T-cell (primary cell): ENCODE measurements at regions not wholly inside any gene's neighbourhood (a gene's known extent, or its start where the extent isn't known, plus 50 kb on each side); places are given as distances from the start of the nearest gene placed in this dataset.

Source experiments
- ATAC-seq, 4 experiments: fragments of 200-7000 bp in 3 of 4; fragments of 150-1000 bp in 1 of 4; cut with Tn5 transposase; replicated peaks in 1 of 4; 1 replicate in 3 of 4; 2 replicates in 1 of 4; pipeline ENCODE4 v1.10.0; 2021; ENCODE audit warnings: moderate library complexity in 3 of 4, mild to moderate bottlenecking in 2 of 4, moderate number of reproducible peaks in 1 of 4
- CTCF ChIA-PET, 2 donors: fragments of 300-600 bp; sonication (Branson Sonifier 250); formaldehyde crosslinking; loops; one replicate each; lab custom pipeline; 2022; ENCODE audit warnings: antibody characterized with exemption in 2 of 2; lab: Charles Lee
- POLR2A ChIA-PET, 2 donors: fragments of 300-600 bp; sonication (Branson Sonifier 250); formaldehyde crosslinking; loops; one replicate each; lab custom pipeline; 2022; ENCODE audit warnings: antibody characterized with exemption in 2 of 2; lab: Charles Lee
- DNase-seq, 35 experiments: peaks; one replicate each; pipeline versions ENCODE4 v3.0.0 to v3.0.0-alpha.2; 2013 to 2023
- H3K27ac ChIP-seq: one replicate; pipeline ENCODE4 v1.5.1; 2013; ENCODE audit warnings: low read length
- H3K27me3 ChIP-seq, 2 experiments: replicated peaks in 1 of 2; 1 replicate in 1 of 2; 2 replicates in 1 of 2; pipeline versions ENCODE4 v1.6.1 to v1.7.0; 2013; ENCODE audit warnings: low read length in 1 of 2, mixed read lengths in 1 of 2; ENCODE audit not compliant: control insufficient read depth in 2 of 2, insufficient read depth in 2 of 2; ENCODE audit errors: extremely low read depth in 1 of 2
- H3K36me3 ChIP-seq, 2 donors: 1 replicate in 1 of 2; 2 replicates in 1 of 2; pipeline versions ENCODE4 v1.6.1 to v1.7.0; 2013; ENCODE audit warnings: low read length in 1 of 2; ENCODE audit not compliant: control insufficient read depth in 2 of 2, insufficient read depth in 1 of 2; ENCODE audit errors: extremely low read depth in 1 of 2
- H3K4me1 ChIP-seq, 2 experiments: 1 replicate in 1 of 2; 2 replicates in 1 of 2; pipeline versions ENCODE4 v1.6.1 to v1.7.0; 2013; ENCODE audit warnings: low read length in 2 of 2, mixed read lengths in 1 of 2; ENCODE audit not compliant: insufficient read depth in 2 of 2, control insufficient read depth in 1 of 2; ENCODE audit errors: extremely low read depth in 1 of 2
- H3K4me3 ChIP-seq, 2 donors: 1 replicate in 1 of 2; 2 replicates in 1 of 2; pipeline versions ENCODE4 v1.5.1 to v1.7.0; 2013; ENCODE audit warnings: mild to moderate bottlenecking in 2 of 2, low read length in 1 of 2, moderate library complexity in 1 of 2; ENCODE audit not compliant: control insufficient read depth in 1 of 2; ENCODE audit errors: extremely low read depth in 1 of 2
- H3K9me3 ChIP-seq: 2 replicates; pipeline ENCODE4 v1.7.0; 2013
- H3K27ac Mint-ChIP-seq, 2 donors: one replicate each; pipeline ENCODE4 v1.8.0; 2020 to 2021; ENCODE audit warnings: mild to moderate bottlenecking in 2 of 2, mixed read lengths in 2 of 2
- H3K27me3 Mint-ChIP-seq, 2 donors: one replicate each; pipeline ENCODE4 v1.8.0; 2021 to 2022; ENCODE audit warnings: mixed read lengths in 2 of 2
- H3K36me3 Mint-ChIP-seq: one replicate; pipeline ENCODE4 v1.8.0; 2021; ENCODE audit warnings: mixed read lengths
- H3K4me1 Mint-ChIP-seq, 3 donors: one replicate each; pipeline ENCODE4 v1.8.0; 2020 to 2022; ENCODE audit warnings: mixed read lengths in 3 of 3, mild to moderate bottlenecking in 1 of 3
- H3K4me3 Mint-ChIP-seq, 3 donors: one replicate each; pipeline ENCODE4 v1.8.0; 2020 to 2022; ENCODE audit warnings: mild to moderate bottlenecking in 3 of 3, mixed read lengths in 3 of 3, moderate library complexity in 3 of 3
- H3K9me3 Mint-ChIP-seq, 3 donors: one replicate each; pipeline ENCODE4 v1.8.0; 2020 to 2022; ENCODE audit warnings: mixed read lengths in 3 of 3
- WGBS: methylation state at CpG from one replicate; pipeline ENCODE4 v1.1.5; 2013; ENCODE audit warnings: missing lambda C conversion rate; ENCODE audit not compliant: insufficient coverage; 5-methylcytosine and 5-hydroxymethylcytosine counted together

- Mint-ChIP-seq H3K4me3 (no peak overlapping the region), H3K27me3 (peaks cover 4 to 6% of the 10 kb centered on the region in 2 donors), H3K4me1 (no peaks in the 10 kb centered on the region), H3K9me3 (no peaks in the 10 kb centered on the region), H3K27ac (no peak overlapping the region), H3K36me3 (no peaks in the 10 kb centered on the region)
- CTCF ChIA-PET, result no interaction called here
- no peaks in the 10 kb centered on the region for H3K36me3 ChIP-seq
- whole genome bisulfite sequencing, result 88% methylated on average over 1 of the region's 3 CpGs
- no peaks in the 10 kb centered on the region for H3K9me3 ChIP-seq
- H3K4me1 ChIP-seq, result no peaks in the 10 kb centered on the region
- POLR2A ChIA-PET, result no interaction called here
- ATAC-seq (no peak), DNase-seq (no peak)
- peaks cover 0 to 4% of the 10 kb centered on the region in 2 experiments for H3K27me3 ChIP-seq
- no peak overlapping the region for H3K27ac ChIP-seq
- no peak overlapping the region for H3K4me3 ChIP-seq
Measured at GRCh38 chr21:15203740-15204139, 138.9 kb upstream of the NRIP1 start.

- H3K4me1 Mint-ChIP-seq, result no peaks in the 10 kb centered on the region
- Histone ChIP-seq H3K4me1 (no peaks in the 10 kb centered on the region), H3K36me3 (no peaks in the 10 kb centered on the region), H3K9me3 (no peaks in the 10 kb centered on the region), H3K27ac (no peak overlapping the region), H3K27me3 (peaks cover 0 to 4% of the 10 kb centered on the region in 2 experiments), H3K4me3 (no peak overlapping the region)
- H3K9me3 Mint-ChIP-seq, result no peaks in the 10 kb centered on the region
- no peak overlapping the region for H3K27ac Mint-ChIP-seq
- DNase-seq (no peak), ATAC-seq (no peak)
- CTCF ChIA-PET, result no interaction called here
- 68% methylated on average over 8 of the region's 13 CpGs for whole genome bisulfite sequencing
- POLR2A ChIA-PET, result no interaction called here
- peaks cover 4 to 6% of the 10 kb centered on the region in 2 donors for H3K27me3 Mint-ChIP-seq
- no peak overlapping the region for H3K4me3 Mint-ChIP-seq
- no peaks in the 10 kb centered on the region for H3K36me3 Mint-ChIP-seq
Measured at GRCh38 chr21:15204140-15204969, 139.6 kb upstream of the NRIP1 start.

- CTCF ChIA-PET, result no interaction called here
- POLR2A ChIA-PET, result no interaction called here
- no peaks in the 10 kb centered on the region for H3K9me3 ChIP-seq
- Mint-ChIP-seq H3K27me3 (peaks cover 4 to 6% of the 10 kb centered on the region in 2 donors), H3K4me1 (no peaks in the 10 kb centered on the region), H3K9me3 (no peaks in the 10 kb centered on the region), H3K4me3 (no peak overlapping the region), H3K36me3 (no peaks in the 10 kb centered on the region), H3K27ac (no peak overlapping the region)
- peaks cover 0 to 4% of the 10 kb centered on the region in 2 experiments for H3K27me3 ChIP-seq
- H3K36me3 ChIP-seq, result no peaks in the 10 kb centered on the region
- H3K4me3 ChIP-seq, result no peak overlapping the region
- H3K27ac ChIP-seq, result no peak overlapping the region
- H3K4me1 ChIP-seq, result no peaks in the 10 kb centered on the region
- WGBS, result 95% methylated on average over 4 of the region's 4 CpGs
- DNase-seq, result no peak
- ATAC-seq, result no peak
Measured at GRCh38 chr21:15204970-15205286, 140.1 kb upstream of the NRIP1 start.

GRCh38 chr21:15206514-15206913, 141.7 kb upstream of the NRIP1 start:
- Histone ChIP-seq H3K4me1 (no peaks in the 10 kb centered on the region), H3K9me3 (no peaks in the 10 kb centered on the region), H3K27me3 (peaks cover 0 to 4% of the 10 kb centered on the region in 2 experiments), H3K36me3 (no peaks in the 10 kb centered on the region), H3K27ac (no peak overlapping the region), H3K4me3 (no peak overlapping the region)
- WGBS, result 33% methylated on average over 4 of the region's 5 CpGs
- Mint-ChIP-seq H3K27ac (no peak overlapping the region), H3K4me1 (peaks cover 0 to 2% (median 0%) of the 10 kb centered on the region in 3 donors), H3K4me3 (no peak overlapping the region), H3K27me3 (peaks cover 4 to 6% of the 10 kb centered on the region in 2 donors), H3K9me3 (no peaks in the 10 kb centered on the region), H3K36me3 (no peaks in the 10 kb centered on the region)
- POLR2A ChIA-PET, result no interaction called here
- CTCF ChIA-PET, result no interaction called here
- DNase-seq (no peak), ATAC-seq (no peak)

GRCh38 chr21:15207231-15207630, 142.4 kb upstream of the NRIP1 start:
- ATAC-seq (no peak), DNase-seq (no peak)
- H3K4me1 Mint-ChIP-seq, result peaks cover 0 to 4% (median 0%) of the 10 kb centered on the region in 3 donors
- Histone ChIP-seq H3K4me3 (no peak overlapping the region), H3K27ac (no peak overlapping the region), H3K9me3 (no peaks in the 10 kb centered on the region), H3K27me3 (peaks cover 0 to 4% of the 10 kb centered on the region in 2 experiments), H3K36me3 (no peaks in the 10 kb centered on the region), H3K4me1 (no peaks in the 10 kb centered on the region)
- no peaks in the 10 kb centered on the region for H3K36me3 Mint-ChIP-seq
- ChIA-PET CTCF (no interaction called here), POLR2A (no interaction called here)
- H3K9me3 Mint-ChIP-seq, result no peaks in the 10 kb centered on the region
- H3K27ac Mint-ChIP-seq, result no peak overlapping the region
- H3K27me3 Mint-ChIP-seq, result peaks cover 4 to 6% of the 10 kb centered on the region in 2 donors
- H3K4me3 Mint-ChIP-seq, result no peak overlapping the region
- 83% methylated on average over 3 of the region's 4 CpGs for WGBS

GRCh38 chr21:15207635-15208370, 143.0 kb upstream of the NRIP1 start:
- ATAC-seq (no peak), DNase-seq (no peak)
- H3K27ac Mint-ChIP-seq, result no peak overlapping the region
- 89% methylated on average over 13 of the region's 13 CpGs for WGBS
- no peak overlapping the region for H3K4me3 Mint-ChIP-seq
- Histone ChIP-seq H3K4me1 (no peaks in the 10 kb centered on the region), H3K27me3 (peaks cover 0 to 4% of the 10 kb centered on the region in 2 experiments), H3K9me3 (no peaks in the 10 kb centered on the region), H3K27ac (no peak overlapping the region), H3K4me3 (no peak overlapping the region), H3K36me3 (no peaks in the 10 kb centered on the region)
- no peaks in the 10 kb centered on the region for H3K36me3 Mint-ChIP-seq
- CTCF ChIA-PET, result no interaction called here
- H3K4me1 Mint-ChIP-seq, result peaks cover 0 to 4% (median 0%) of the 10 kb centered on the region in 3 donors
- POLR2A ChIA-PET, result no interaction called here
- no peaks in the 10 kb centered on the region for H3K9me3 Mint-ChIP-seq
- H3K27me3 Mint-ChIP-seq, result peaks cover 4 to 6% of the 10 kb centered on the region in 2 donors
